Breast epithelium (tissue), 3 donors: ENCODE measurements at regions not wholly inside any gene's neighbourhood (a gene's known extent, or its start where the extent isn't known, plus 50 kb on each side); places are given as distances from the start of the nearest gene placed in this dataset.

ENCODE experiments used
- POLR2A ChIP-seq: fragments of 450-650 bp; IDR thresholded peaks from one replicate; pipeline ENCODE4 v1.6.1; 2016; ENCODE audit warnings: antibody characterized with exemption, mild to moderate bottlenecking, moderate library complexity
- POLR2AphosphoS5 ChIP-seq, 3 donors: sonication (generic); formaldehyde crosslinking; IDR thresholded peaks; one replicate each; pipeline ENCODE4 v1.6.1; 2017; ENCODE audit warnings: antibody characterized with exemption in 3 of 3
- TF ChIP-seq, protein P1 (sequence below), 3 donors: fragments of 450-650 bp; IDR thresholded peaks; one replicate each; pipeline ENCODE4 v1.5.1; 2016 to 2017; ENCODE audit warnings: antibody characterized with exemption in 3 of 3, mild to moderate bottlenecking in 3 of 3, moderate library complexity in 3 of 3

GRCh38 chr20:60202046-60202445 is 243.8 kb downstream of the CDH26 start:
- TF ChIP-seq, protein P1, sequence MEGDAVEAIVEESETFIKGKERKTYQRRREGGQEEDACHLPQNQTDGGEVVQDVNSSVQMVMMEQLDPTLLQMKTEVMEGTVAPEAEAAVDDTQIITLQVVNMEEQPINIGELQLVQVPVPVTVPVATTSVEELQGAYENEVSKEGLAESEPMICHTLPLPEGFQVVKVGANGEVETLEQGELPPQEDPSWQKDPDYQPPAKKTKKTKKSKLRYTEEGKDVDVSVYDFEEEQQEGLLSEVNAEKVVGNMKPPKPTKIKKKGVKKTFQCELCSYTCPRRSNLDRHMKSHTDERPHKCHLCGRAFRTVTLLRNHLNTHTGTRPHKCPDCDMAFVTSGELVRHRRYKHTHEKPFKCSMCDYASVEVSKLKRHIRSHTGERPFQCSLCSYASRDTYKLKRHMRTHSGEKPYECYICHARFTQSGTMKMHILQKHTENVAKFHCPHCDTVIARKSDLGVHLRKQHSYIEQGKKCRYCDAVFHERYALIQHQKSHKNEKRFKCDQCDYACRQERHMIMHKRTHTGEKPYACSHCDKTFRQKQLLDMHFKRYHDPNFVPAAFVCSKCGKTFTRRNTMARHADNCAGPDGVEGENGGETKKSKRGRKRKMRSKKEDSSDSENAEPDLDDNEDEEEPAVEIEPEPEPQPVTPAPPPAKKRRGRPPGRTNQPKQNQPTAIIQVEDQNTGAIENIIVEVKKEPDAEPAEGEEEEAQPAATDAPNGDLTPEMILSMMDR (IDR thresholded peaks at IDR 0.05), result no peak
- TF ChIP-seq POLR2A (no peak), POLR2AphosphoS5 (IDR thresholded peaks at IDR 0.05) (no peak)
